ENCODE measurements at regions not wholly inside any gene's neighbourhood (a gene's known extent, or its start where the extent isn't known, plus 50 kb on each side); places are given as distances from the start of the nearest gene placed in this dataset.

GRCh38 chr13:79999601-80000000, 341.3 kb downstream of the SPRY2 start:
- no peak for TF ChIP-seq CTCF (IDR thresholded peaks at IDR 0.05)
- TF ChIP-seq POLR2AphosphoS5 (IDR thresholded peaks at IDR 0.05), result no peak
